Thoracic aorta (tissue), 2 donors: ENCODE measurements at regions not wholly inside any gene's neighbourhood (a gene's known extent, or its start where the extent isn't known, plus 50 kb on each side); places are given as distances from the start of the nearest gene placed in this dataset.
"Not testable (repeated sequence)": the region's sequence is repeated elsewhere in the genome, so short reads cannot be mapped to it uniquely, and the experiment has no call there.

Source experiments
- ATAC-seq: fragments of 150-250 bp; one replicate; pipeline ENCODE4 v1.8.0; 2017; ENCODE audit warnings: low read depth; ENCODE audit not compliant: insufficient number of reproducible peaks, low FRiP score
- DNase-seq: peaks from one replicate; pipeline ENCODE4 v3.0.0-alpha.2; 2020; ENCODE audit warnings: low spot score
- H3K27ac ChIP-seq, 2 donors: fragments of 200-600 bp; sonication (generic); 1 replicate in 1 of 2; 2 replicates in 1 of 2; pipeline ENCODE4 v1.5.1; 2016; ENCODE audit warnings: mild to moderate bottlenecking in 2 of 2, moderate library complexity in 2 of 2
- H3K27me3 ChIP-seq: fragments of 200-600 bp; sonication (generic); replicated peaks from 2 replicates; pipeline ENCODE4 v1.6.0; 2016; ENCODE audit warnings: mild to moderate bottlenecking; ENCODE audit not compliant: insufficient read depth
- H3K36me3 ChIP-seq: fragments of 200-600 bp; sonication (generic); one replicate; pipeline ENCODE4 v1.5.1; 2016
- H3K4me1 ChIP-seq, 2 donors: fragments of 200-600 bp; sonication (generic); 1 replicate in 1 of 2; 2 replicates in 1 of 2; pipeline versions ENCODE4 v1.5.1 to v1.6.0; 2016; ENCODE audit warnings: low read depth in 2 of 2, mild to moderate bottlenecking in 1 of 2; ENCODE audit not compliant: control insufficient read depth in 1 of 2
- H3K4me3 ChIP-seq: fragments of 200-600 bp; sonication (generic); 2 replicates; pipeline ENCODE4 v1.5.1; 2016; ENCODE audit warnings: mild to moderate bottlenecking
- H3K9me3 ChIP-seq: fragments of 200-600 bp; sonication (generic); 2 replicates; pipeline ENCODE4 v1.5.1; 2016
- CTCF ChIP-seq: fragments of 200-600 bp; sonication (generic); IDR thresholded peaks from one replicate; pipeline ENCODE4 v1.5.1; 2019; ENCODE audit warnings: antibody characterized with exemption

- H3K36me3 ChIP-seq: no peaks in the 10 kb centered on the region
- no peak overlapping the region for H3K27ac ChIP-seq
- TF ChIP-seq CTCF: no peak
- H3K4me3 ChIP-seq: no peak overlapping the region
- DNase-seq: no peak
- H3K4me1 ChIP-seq: no peaks in the 10 kb centered on the region
- no peak for ATAC-seq
- H3K9me3 ChIP-seq: no peaks in the 10 kb centered on the region
- H3K27me3 ChIP-seq: no peaks in the 10 kb centered on the region
Measured at GRCh38 chr13:20294497-20294896, 62.4 kb upstream of the GJB6 start.

DNA sequence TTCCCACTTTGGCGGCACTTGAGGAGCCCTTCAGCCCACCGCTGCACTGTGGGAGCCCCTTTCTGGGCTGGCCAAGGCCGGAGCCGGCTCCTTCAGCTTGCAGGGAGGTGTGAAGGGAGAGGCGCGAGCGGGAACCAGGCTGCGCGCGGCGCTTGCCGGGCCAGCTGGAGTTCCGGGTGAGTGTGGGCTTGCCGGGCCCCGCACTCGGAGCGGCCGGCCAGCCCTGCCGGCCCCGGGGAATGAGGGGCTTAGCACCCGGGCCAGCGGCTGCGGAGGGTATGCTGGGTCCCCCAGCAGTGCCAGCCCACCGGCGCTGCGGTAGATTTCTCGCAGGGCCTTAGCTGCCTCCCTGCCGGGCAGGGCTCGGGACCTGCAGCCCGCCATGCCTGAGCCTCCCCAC, 60.2 kb upstream of the GJB6 start:
- not testable (repeated sequence) for ATAC-seq, H3K4me1 ChIP-seq, H3K36me3 ChIP-seq, H3K9me3 ChIP-seq, H3K27ac ChIP-seq, DNase-seq, H3K4me3 ChIP-seq, H3K27me3 ChIP-seq

GRCh38 chr13:20291675-20292074, 59.6 kb upstream of the GJB6 start:
- DNase-seq: no peak
- Histone ChIP-seq H3K27me3 (no peaks in the 10 kb centered on the region), H3K4me1 (no peaks in the 10 kb centered on the region), H3K27ac (no peak overlapping the region), H3K4me3 (no peak overlapping the region), H3K36me3 (no peaks in the 10 kb centered on the region), H3K9me3 (no peaks in the 10 kb centered on the region)
- no peak for TF ChIP-seq CTCF
- no peak for ATAC-seq

GRCh38 chr13:20291037-20291436, 58.9 kb upstream of the GJB6 start:
- peaks cover 3% of the 10 kb centered on the region for H3K9me3 ChIP-seq
- DNase-seq (no peak), ATAC-seq (no peak)
- no peak for TF ChIP-seq CTCF
- no peaks in the 10 kb centered on the region for H3K36me3 ChIP-seq
- no peaks in the 10 kb centered on the region for H3K27me3 ChIP-seq
- H3K4me3 ChIP-seq: no peak overlapping the region
- H3K4me1 ChIP-seq: no peaks in the 10 kb centered on the region
- no peak overlapping the region for H3K27ac ChIP-seq

GRCh38 chr13:20288561-20288960, 56.4 kb upstream of the GJB6 start:
- H3K36me3 ChIP-seq: no peaks in the 10 kb centered on the region
- no peak overlapping the region for H3K4me3 ChIP-seq
- ATAC-seq (no peak), DNase-seq (no peak)
- no peaks in the 10 kb centered on the region for H3K4me1 ChIP-seq
- H3K27ac ChIP-seq: no peak overlapping the region
- TF ChIP-seq CTCF: no peak
- H3K9me3 ChIP-seq: peaks cover 19% of the 10 kb centered on the region
- H3K27me3 ChIP-seq: no peaks in the 10 kb centered on the region

GRCh38 chr13:20287976-20288375, 55.9 kb upstream of the GJB6 start:
- H3K4me1 ChIP-seq: no peaks in the 10 kb centered on the region
- H3K27me3 ChIP-seq: no peaks in the 10 kb centered on the region
- TF ChIP-seq CTCF: no peak
- no peak overlapping the region for H3K27ac ChIP-seq
- ATAC-seq: no peak
- DNase-seq: no peak
- H3K9me3 ChIP-seq: peaks cover 25% of the 10 kb centered on the region
- no peaks in the 10 kb centered on the region for H3K36me3 ChIP-seq
- no peak overlapping the region for H3K4me3 ChIP-seq
